ENCODE measurements at regions not wholly inside any gene's neighbourhood (a gene's known extent, or its start where the extent isn't known, plus 50 kb on each side); places are given as distances from the start of the nearest gene placed in this dataset.

DNA sequence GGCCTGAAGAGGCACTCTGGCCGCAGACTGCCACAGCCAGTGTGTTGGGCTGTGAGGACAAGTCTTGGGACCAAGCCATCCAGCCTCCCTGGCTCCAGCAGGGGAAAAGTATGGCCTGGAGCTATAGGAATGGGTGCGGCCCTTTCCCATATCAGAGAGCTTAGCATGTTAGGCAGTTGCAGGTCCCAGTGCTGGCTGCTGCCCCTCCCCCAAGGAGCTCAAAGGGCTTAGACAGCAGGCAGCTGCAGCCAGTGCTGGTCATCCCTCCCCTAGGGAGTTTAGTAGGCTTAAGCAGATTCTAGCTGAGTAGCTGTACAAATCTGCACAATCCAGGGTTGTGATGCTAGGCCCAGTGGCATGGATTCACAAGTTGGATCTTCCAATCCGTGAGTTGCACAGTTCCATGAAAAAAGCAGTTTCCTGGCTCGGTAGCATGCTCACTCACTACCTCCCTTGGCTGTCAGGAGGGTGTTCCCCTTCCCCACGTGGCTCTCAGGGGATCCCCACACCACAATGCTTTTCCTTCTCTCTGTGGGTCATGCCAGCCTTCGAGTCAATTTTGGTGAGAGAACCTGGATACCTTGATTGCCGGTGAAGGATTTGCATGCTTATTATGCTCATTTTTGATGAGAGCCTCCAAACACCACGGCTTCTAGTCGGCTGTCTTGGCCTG, 1490.8 kb downstream of the BRINP3 start:
- Histone ChIP-seq H3K79me2 (replicated peaks; ENCODE audit: insufficient read depth, low read length) (no peaks in the 10 kb centered on the region), H2AFZ (ENCODE audit: low read depth, low read length) (no peak overlapping the region)

DNA sequence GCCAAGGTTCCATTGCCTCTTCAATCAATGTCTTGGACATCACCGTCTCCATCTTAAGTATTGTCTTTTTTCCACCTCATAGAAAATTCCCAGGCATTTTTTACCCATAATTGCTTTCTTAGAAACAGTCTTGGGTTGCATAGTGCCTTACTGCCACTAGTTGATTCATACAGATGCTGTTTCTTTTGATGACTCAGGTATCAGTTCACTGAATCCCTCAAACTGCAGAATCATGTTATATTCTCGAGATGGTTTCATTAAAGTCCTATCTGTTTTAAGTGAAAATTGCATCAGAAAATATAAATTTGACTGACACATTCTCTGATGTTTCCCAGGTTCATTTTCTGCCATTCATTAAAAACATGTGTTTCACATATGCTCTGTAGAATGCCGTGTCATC, 1489.1 kb downstream of the BRINP3 start:
- no peaks in the 10 kb centered on the region for H3K27me3 ChIP-seq (ENCODE audit: insufficient read depth, low read depth, low read length)
- no peaks in the 10 kb centered on the region for H3K9me2 ChIP-seq (ENCODE audit: insufficient read depth, low read length)
- no peak overlapping the region for H3K4me3 ChIP-seq (ENCODE audit: low read length)
- no peak overlapping the region for H2AFZ ChIP-seq (ENCODE audit: low read depth, low read length)
- H3K79me2 ChIP-seq (replicated peaks; ENCODE audit: insufficient read depth, low read length), result no peaks in the 10 kb centered on the region
- TF ChIP-seq POLR2AphosphoS5 (IDR thresholded peaks at IDR 0.05), result no peak
- no peak for TF ChIP-seq EP300 (conservative IDR thresholded peaks at IDR 0.05; ENCODE audit: poor library complexity, severe bottlenecking)
- TF ChIP-seq TAF1 (IDR thresholded peaks at IDR 0.05; ENCODE audit: low read depth), result no peak
- TF ChIP-seq, protein P1, sequence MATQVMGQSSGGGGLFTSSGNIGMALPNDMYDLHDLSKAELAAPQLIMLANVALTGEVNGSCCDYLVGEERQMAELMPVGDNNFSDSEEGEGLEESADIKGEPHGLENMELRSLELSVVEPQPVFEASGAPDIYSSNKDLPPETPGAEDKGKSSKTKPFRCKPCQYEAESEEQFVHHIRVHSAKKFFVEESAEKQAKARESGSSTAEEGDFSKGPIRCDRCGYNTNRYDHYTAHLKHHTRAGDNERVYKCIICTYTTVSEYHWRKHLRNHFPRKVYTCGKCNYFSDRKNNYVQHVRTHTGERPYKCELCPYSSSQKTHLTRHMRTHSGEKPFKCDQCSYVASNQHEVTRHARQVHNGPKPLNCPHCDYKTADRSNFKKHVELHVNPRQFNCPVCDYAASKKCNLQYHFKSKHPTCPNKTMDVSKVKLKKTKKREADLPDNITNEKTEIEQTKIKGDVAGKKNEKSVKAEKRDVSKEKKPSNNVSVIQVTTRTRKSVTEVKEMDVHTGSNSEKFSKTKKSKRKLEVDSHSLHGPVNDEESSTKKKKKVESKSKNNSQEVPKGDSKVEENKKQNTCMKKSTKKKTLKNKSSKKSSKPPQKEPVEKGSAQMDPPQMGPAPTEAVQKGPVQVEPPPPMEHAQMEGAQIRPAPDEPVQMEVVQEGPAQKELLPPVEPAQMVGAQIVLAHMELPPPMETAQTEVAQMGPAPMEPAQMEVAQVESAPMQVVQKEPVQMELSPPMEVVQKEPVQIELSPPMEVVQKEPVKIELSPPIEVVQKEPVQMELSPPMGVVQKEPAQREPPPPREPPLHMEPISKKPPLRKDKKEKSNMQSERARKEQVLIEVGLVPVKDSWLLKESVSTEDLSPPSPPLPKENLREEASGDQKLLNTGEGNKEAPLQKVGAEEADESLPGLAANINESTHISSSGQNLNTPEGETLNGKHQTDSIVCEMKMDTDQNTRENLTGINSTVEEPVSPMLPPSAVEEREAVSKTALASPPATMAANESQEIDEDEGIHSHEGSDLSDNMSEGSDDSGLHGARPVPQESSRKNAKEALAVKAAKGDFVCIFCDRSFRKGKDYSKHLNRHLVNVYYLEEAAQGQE (IDR thresholded peaks at IDR 0.05; ENCODE audit: borderline replicate concordance), result no peak
- no peak for TF ChIP-seq MXI1 (conservative IDR thresholded peaks at IDR 0.05; ENCODE audit: poor library complexity, severe bottlenecking)
- no peak for TF ChIP-seq SMC3 (conservative IDR thresholded peaks at IDR 0.05; ENCODE audit: poor library complexity)
- TF ChIP-seq EZH2 (IDR thresholded peaks at IDR 0.05; ENCODE audit: borderline replicate concordance, insufficient read depth, low read length, poor library complexity, severe bottlenecking), result no peak
- no peaks in the 10 kb centered on the region for H3F3A ChIP-seq (ENCODE audit: insufficient read depth, low read length, poor library complexity, severe bottlenecking)
- H4K20me1 ChIP-seq (ENCODE audit: insufficient read depth), result no peaks in the 10 kb centered on the region
- H3K9ac ChIP-seq (ENCODE audit: low read length), result no peak overlapping the region
- no peaks in the 10 kb centered on the region for H3K36me3 ChIP-seq (ENCODE audit: insufficient read depth, low read length)
- H3K9me3 ChIP-seq (ENCODE audit: low read length), result no peaks in the 10 kb centered on the region
- no peak overlapping the region for H3K4me2 ChIP-seq (ENCODE audit: low read length)
- H3K27ac ChIP-seq (ENCODE audit: low read length), result no peak overlapping the region

More for the DNA sequence above, 1490.8 kb downstream of the BRINP3 start:
- Histone ChIP-seq H4K20me1 (ENCODE audit: insufficient read depth) (no peaks in the 10 kb centered on the region), H3K9me2 (ENCODE audit: insufficient read depth, low read length) (no peaks in the 10 kb centered on the region), H3K36me3 (ENCODE audit: insufficient read depth, low read length) (no peaks in the 10 kb centered on the region), H3K4me3 (ENCODE audit: low read length) (no peak overlapping the region), H3K4me2 (ENCODE audit: low read length) (no peak overlapping the region), H3K27ac (ENCODE audit: low read length) (no peak overlapping the region), H3K9me3 (ENCODE audit: low read length) (no peaks in the 10 kb centered on the region), H3K27me3 (ENCODE audit: insufficient read depth, low read depth, low read length) (no peaks in the 10 kb centered on the region), H3F3A (ENCODE audit: insufficient read depth, low read length, poor library complexity, severe bottlenecking) (no peaks in the 10 kb centered on the region), H3K9ac (ENCODE audit: low read length) (no peak overlapping the region)
- no peak for TF ChIP-seq SMC3 (conservative IDR thresholded peaks at IDR 0.05; ENCODE audit: poor library complexity)

DNA sequence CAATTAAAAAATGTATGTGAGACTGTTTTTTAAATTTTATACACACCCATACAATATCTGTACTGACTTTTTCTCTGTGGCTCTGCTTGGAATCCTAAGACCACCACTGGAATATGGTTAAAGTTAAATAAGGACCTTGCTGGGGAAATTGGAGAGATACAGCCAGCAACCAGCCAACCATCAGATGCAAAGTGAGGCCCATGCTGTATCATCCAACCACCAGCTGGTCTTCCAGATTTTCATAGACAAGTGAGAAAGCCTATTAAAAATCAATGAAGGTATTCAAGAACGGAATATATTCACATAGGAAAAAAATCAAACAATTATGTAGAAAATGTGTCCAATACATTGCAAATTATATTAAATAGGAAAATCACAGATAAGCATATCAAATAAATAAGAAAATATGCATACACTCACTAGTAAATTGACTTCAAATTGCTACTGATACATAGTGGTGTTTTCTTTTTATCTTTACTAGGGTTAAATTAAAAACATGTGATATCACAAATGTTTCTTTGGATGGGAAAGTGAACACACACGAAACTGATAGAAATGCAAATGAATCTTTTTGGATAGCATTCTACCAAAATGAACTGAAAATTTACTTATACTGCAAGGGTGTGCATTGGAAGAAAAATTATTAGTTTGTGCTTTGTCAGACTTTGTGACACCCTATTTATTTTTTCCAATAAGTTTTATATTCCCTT, 1486.3 kb downstream of the BRINP3 start:
- H3K27me3 ChIP-seq (ENCODE audit: insufficient read depth, low read depth, low read length), result no peaks in the 10 kb centered on the region
- H3K4me3 ChIP-seq (ENCODE audit: low read length), result no peak overlapping the region
- no peaks in the 10 kb centered on the region for H4K20me1 ChIP-seq (ENCODE audit: insufficient read depth)
- H3K9me2 ChIP-seq (ENCODE audit: insufficient read depth, low read length), result no peaks in the 10 kb centered on the region
- H3K79me2 ChIP-seq (replicated peaks; ENCODE audit: insufficient read depth, low read length), result no peaks in the 10 kb centered on the region
- TF ChIP-seq POLR2AphosphoS5 (IDR thresholded peaks at IDR 0.05), result no peak
- no peak for TF ChIP-seq MXI1 (conservative IDR thresholded peaks at IDR 0.05; ENCODE audit: poor library complexity, severe bottlenecking)
- no peak for TF ChIP-seq EZH2 (IDR thresholded peaks at IDR 0.05; ENCODE audit: borderline replicate concordance, insufficient read depth, low read length, poor library complexity, severe bottlenecking)
- TF ChIP-seq RAD21 (conservative IDR thresholded peaks at IDR 0.05), result no peak
- no peak for TF ChIP-seq SMC3 (conservative IDR thresholded peaks at IDR 0.05; ENCODE audit: poor library complexity)
- TF ChIP-seq, protein P2, sequence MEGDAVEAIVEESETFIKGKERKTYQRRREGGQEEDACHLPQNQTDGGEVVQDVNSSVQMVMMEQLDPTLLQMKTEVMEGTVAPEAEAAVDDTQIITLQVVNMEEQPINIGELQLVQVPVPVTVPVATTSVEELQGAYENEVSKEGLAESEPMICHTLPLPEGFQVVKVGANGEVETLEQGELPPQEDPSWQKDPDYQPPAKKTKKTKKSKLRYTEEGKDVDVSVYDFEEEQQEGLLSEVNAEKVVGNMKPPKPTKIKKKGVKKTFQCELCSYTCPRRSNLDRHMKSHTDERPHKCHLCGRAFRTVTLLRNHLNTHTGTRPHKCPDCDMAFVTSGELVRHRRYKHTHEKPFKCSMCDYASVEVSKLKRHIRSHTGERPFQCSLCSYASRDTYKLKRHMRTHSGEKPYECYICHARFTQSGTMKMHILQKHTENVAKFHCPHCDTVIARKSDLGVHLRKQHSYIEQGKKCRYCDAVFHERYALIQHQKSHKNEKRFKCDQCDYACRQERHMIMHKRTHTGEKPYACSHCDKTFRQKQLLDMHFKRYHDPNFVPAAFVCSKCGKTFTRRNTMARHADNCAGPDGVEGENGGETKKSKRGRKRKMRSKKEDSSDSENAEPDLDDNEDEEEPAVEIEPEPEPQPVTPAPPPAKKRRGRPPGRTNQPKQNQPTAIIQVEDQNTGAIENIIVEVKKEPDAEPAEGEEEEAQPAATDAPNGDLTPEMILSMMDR (IDR thresholded peaks at IDR 0.05; ENCODE audit: poor library complexity, severe bottlenecking), result no peak
- TF ChIP-seq, protein P1 (IDR thresholded peaks at IDR 0.05; ENCODE audit: borderline replicate concordance), result no peak
- no peak for TF ChIP-seq TAF1 (IDR thresholded peaks at IDR 0.05; ENCODE audit: low read depth)
- no peak for TF ChIP-seq EP300 (conservative IDR thresholded peaks at IDR 0.05; ENCODE audit: poor library complexity, severe bottlenecking)
- H3F3A ChIP-seq (ENCODE audit: insufficient read depth, low read length, poor library complexity, severe bottlenecking), result no peaks in the 10 kb centered on the region
- H3K9me3 ChIP-seq (ENCODE audit: low read length), result no peaks in the 10 kb centered on the region
- no peak overlapping the region for H3K4me2 ChIP-seq (ENCODE audit: low read length)
- no peak overlapping the region for H3K9ac ChIP-seq (ENCODE audit: low read length)
- H2AFZ ChIP-seq (ENCODE audit: low read depth, low read length), result no peak overlapping the region
- no peaks in the 10 kb centered on the region for H3K36me3 ChIP-seq (ENCODE audit: insufficient read depth, low read length)
- H3K27ac ChIP-seq (ENCODE audit: low read length), result no peak overlapping the region
